WTC11 (cell line): ENCODE measurements at regions not wholly inside any gene's neighbourhood (a gene's known extent, or its start where the extent isn't known, plus 50 kb on each side); places are given as distances from the start of the nearest gene placed in this dataset.

Experiments
- ATAC-seq: fragments of 200-7000 bp; cut with Tn5 transposase; 2 replicates; pipeline ENCODE4 v1.10.0; 2021; ENCODE audit warnings: mild to moderate bottlenecking, moderate library complexity
- CTCF ChIA-PET: fragments of 300-600 bp; sonication (Branson Sonifier 250); formaldehyde crosslinking; loops from one replicate; lab custom pipeline; 2021; ENCODE audit warnings: antibody characterized with exemption; lab: Charles Lee
- POLR2A ChIA-PET: fragments of 350-600 bp; sonication (Branson Sonifier 250); formaldehyde crosslinking; loops from one replicate; lab custom pipeline; 2021; ENCODE audit warnings: antibody characterized with exemption; lab: Charles Lee
- DNase-seq: peaks from one replicate; pipeline ENCODE4 v3.0.0; 2021; ENCODE audit warnings: low spot score
- H3K27ac Mint-ChIP-seq: 2 replicates; pipeline ENCODE4 v1.8.0; 2021; ENCODE audit warnings: mixed read lengths
- H3K27me3 Mint-ChIP-seq: 2 replicates; pipeline ENCODE4 v1.8.0; 2021; ENCODE audit warnings: low read depth, mild to moderate bottlenecking, moderate library complexity, mixed read lengths
- H3K36me3 Mint-ChIP-seq: 2 replicates; pipeline ENCODE4 v1.8.0; 2021; ENCODE audit warnings: mixed read lengths
- H3K4me1 Mint-ChIP-seq: 2 replicates; pipeline ENCODE4 v1.8.0; 2022; ENCODE audit warnings: mixed read lengths
- H3K4me3 Mint-ChIP-seq: 2 replicates; pipeline ENCODE4 v1.8.0; 2021; ENCODE audit warnings: mild to moderate bottlenecking, moderate library complexity, mixed read lengths
- H3K9me3 Mint-ChIP-seq: 2 replicates; pipeline ENCODE4 v1.8.0; 2021; ENCODE audit warnings: mixed read lengths
- TEAD4 ChIP-seq: sonication (generic); formaldehyde crosslinking; IDR thresholded peaks from 2 replicates; pipeline ENCODE4 v1.8.0; 2022; ENCODE audit warnings: mild to moderate bottlenecking, missing genetic modification reagents
- TP53 ChIP-seq: sonication (generic); formaldehyde crosslinking; IDR thresholded peaks from 2 replicates; pipeline ENCODE4 v1.8.1; 2023; ENCODE audit warnings: mild to moderate bottlenecking, missing genetic modification reagents
- TF ChIP-seq, protein P1 (sequence below): sonication (generic); formaldehyde crosslinking; IDR thresholded peaks from 2 replicates; pipeline ENCODE4 v1.8.0; 2022; ENCODE audit warnings: mild to moderate bottlenecking, missing genetic modification reagents

DNA sequence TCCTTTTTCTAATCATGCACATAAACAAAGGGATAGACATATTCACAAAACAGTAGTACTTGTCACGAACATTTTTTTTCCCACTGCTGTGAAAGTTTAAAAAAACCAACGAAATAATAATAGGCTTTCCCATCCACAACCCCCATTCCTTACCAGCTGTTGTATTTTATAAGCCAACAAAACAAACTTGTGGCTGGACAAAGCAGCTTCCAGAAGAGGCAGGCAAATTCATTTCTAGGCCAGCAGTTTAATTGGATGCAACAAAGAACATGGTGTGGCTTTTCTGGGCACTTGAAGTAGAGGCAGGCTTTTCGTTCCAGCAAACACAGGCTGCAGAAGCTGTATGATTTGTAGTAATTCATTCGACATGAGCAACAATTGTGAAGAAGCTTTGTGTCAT, 56.0 kb upstream of the FAM20A start (continued):
- TF ChIP-seq, protein P1, sequence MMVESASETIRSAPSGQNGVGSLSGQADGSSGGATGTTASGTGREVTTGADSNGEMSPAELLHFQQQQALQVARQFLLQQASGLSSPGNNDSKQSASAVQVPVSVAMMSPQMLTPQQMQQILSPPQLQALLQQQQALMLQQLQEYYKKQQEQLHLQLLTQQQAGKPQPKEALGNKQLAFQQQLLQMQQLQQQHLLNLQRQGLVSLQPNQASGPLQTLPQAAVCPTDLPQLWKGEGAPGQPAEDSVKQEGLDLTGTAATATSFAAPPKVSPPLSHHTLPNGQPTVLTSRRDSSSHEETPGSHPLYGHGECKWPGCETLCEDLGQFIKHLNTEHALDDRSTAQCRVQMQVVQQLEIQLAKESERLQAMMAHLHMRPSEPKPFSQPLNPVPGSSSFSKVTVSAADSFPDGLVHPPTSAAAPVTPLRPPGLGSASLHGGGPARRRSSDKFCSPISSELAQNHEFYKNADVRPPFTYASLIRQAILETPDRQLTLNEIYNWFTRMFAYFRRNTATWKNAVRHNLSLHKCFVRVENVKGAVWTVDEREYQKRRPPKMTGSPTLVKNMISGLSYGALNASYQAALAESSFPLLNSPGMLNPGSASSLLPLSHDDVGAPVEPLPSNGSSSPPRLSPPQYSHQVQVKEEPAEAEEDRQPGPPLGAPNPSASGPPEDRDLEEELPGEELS = no peak
- TF ChIP-seq TP53 (CRISPR knock-in tag) = no peak

DNA sequence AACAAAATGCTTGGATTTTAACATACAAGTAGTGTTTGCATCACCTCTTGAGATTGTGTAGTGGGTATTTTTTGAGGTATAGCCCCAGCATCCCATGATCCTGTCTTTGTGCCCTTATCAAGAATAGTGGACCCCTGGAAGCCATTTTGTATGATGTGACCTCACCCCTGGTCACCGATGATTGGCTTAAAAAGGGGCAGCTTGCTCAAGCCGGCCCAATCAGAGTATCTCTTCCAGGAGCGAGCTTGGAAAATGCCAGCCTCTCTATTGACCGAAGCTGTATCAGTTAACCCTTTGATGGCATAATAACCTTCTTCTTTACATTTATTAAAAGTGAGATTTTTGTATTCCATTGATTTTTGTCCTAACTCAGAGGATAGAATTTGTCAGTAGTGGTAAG, 55.5 kb upstream of the FAM20A start:
- DNase-seq = no peak
- ChIA-PET CTCF (no interaction called here), POLR2A (no interaction called here)
- no peak overlapping the region for H3K27ac Mint-ChIP-seq
- no peak for TF ChIP-seq TEAD4 (CRISPR knock-in tag)
- TF ChIP-seq, all 79 proteins: peak for 0
- H3K27me3 Mint-ChIP-seq = no peaks in the 10 kb centered on the region
- H3K4me3 Mint-ChIP-seq = no peak overlapping the region
- H3K9me3 Mint-ChIP-seq = peaks cover 9% of the 10 kb centered on the region; the same call in 1 of the 2 replicates
- H3K4me1 Mint-ChIP-seq = peaks cover 14% of the 10 kb centered on the region
- no peaks in the 10 kb centered on the region for H3K36me3 Mint-ChIP-seq
- no peak for ATAC-seq
